ENCODE measurements at regions not wholly inside any gene's neighbourhood (a gene's known extent, or its start where the extent isn't known, plus 50 kb on each side); places are given as distances from the start of the nearest gene placed in this dataset.

GRCh38 chr12:124440841-124441381, 126.5 kb downstream of the NCOR2 start:
- Histone ChIP-seq H3K9ac (ENCODE audit: low read length) (no peak overlapping the region), H2AFZ (ENCODE audit: low read depth, low read length) (no peak overlapping the region), H4K20me1 (ENCODE audit: insufficient read depth, low read length) (peaks cover 44% of the 10 kb centered on the region), H3K27me3 (ENCODE audit: low read depth, low read length) (no peaks in the 10 kb centered on the region), H3K27ac (ENCODE audit: low read length) (no peak overlapping the region), H3K4me2 (ENCODE audit: low read length) (no peak overlapping the region), H3K79me2 (ENCODE audit: low read length) (peaks cover 15% of the 10 kb centered on the region), H3K4me3 (ENCODE audit: low read length) (no peak overlapping the region), H3K36me3 (replicated peaks; ENCODE audit: low read depth, low read length) (peaks cover 24% of the 10 kb centered on the region), H3K4me1 (ENCODE audit: low read length) (no peaks in the 10 kb centered on the region), H3K9me3 (ENCODE audit: insufficient read depth, low read length) (no peaks in the 10 kb centered on the region)
- no peak for TF ChIP-seq EZH2phosphoT487 (IDR thresholded peaks at IDR 0.05; ENCODE audit: low read depth)
- TF ChIP-seq CTCF (IDR thresholded peaks at IDR 0.05; ENCODE audit: low read depth, low read length), result no peak

GRCh38 chr12:124440031-124440626, 127.3 kb downstream of the NCOR2 start:
- Histone ChIP-seq H3K27ac (ENCODE audit: low read length) (no peak overlapping the region), H3K4me3 (ENCODE audit: low read length) (no peak overlapping the region), H4K20me1 (ENCODE audit: insufficient read depth, low read length) (peaks cover 43% of the 10 kb centered on the region), H3K4me2 (ENCODE audit: low read length) (no peak overlapping the region), H3K9ac (ENCODE audit: low read length) (no peak overlapping the region), H3K36me3 (replicated peaks; ENCODE audit: low read depth, low read length) (peaks cover 17% of the 10 kb centered on the region), H3K9me3 (ENCODE audit: insufficient read depth, low read length) (no peaks in the 10 kb centered on the region), H3K27me3 (ENCODE audit: low read depth, low read length) (no peaks in the 10 kb centered on the region), H2AFZ (ENCODE audit: low read depth, low read length) (no peak overlapping the region), H3K4me1 (ENCODE audit: low read length) (no peaks in the 10 kb centered on the region), H3K79me2 (ENCODE audit: low read length) (peaks cover 15% of the 10 kb centered on the region)
- TF ChIP-seq EZH2phosphoT487 (IDR thresholded peaks at IDR 0.05; ENCODE audit: low read depth) (no peak), CTCF (IDR thresholded peaks at IDR 0.05; ENCODE audit: low read depth, low read length) (no peak)

- Histone ChIP-seq H2AFZ (ENCODE audit: low read depth, low read length) (no peak overlapping the region), H3K4me1 (ENCODE audit: low read length) (no peaks in the 10 kb centered on the region), H3K9me3 (ENCODE audit: insufficient read depth, low read length) (no peaks in the 10 kb centered on the region), H3K9ac (ENCODE audit: low read length) (no peak overlapping the region), H3K4me3 (ENCODE audit: low read length) (no peak overlapping the region), H3K79me2 (ENCODE audit: low read length) (peaks cover 15% of the 10 kb centered on the region), H3K27ac (ENCODE audit: low read length) (no peak overlapping the region), H3K36me3 (replicated peaks; ENCODE audit: low read depth, low read length) (peaks cover 24% of the 10 kb centered on the region), H3K4me2 (ENCODE audit: low read length) (no peak overlapping the region), H3K27me3 (ENCODE audit: low read depth, low read length) (no peaks in the 10 kb centered on the region), H4K20me1 (ENCODE audit: insufficient read depth, low read length) (peaks cover 29% of the 10 kb centered on the region)
- no peak for TF ChIP-seq CTCF (IDR thresholded peaks at IDR 0.05; ENCODE audit: low read depth, low read length)
- TF ChIP-seq EZH2phosphoT487 (IDR thresholded peaks at IDR 0.05; ENCODE audit: low read depth), result no peak
These were observed 128.9 kb downstream of the NCOR2 start for GRCh38 chr12:124438437-124439056.

GRCh38 chr12:124437617-124438436, 129.6 kb downstream of the NCOR2 start:
- Histone ChIP-seq H3K27ac (ENCODE audit: low read length) (no peak overlapping the region), H3K36me3 (replicated peaks; ENCODE audit: low read depth, low read length) (peaks cover 28% of the 10 kb centered on the region), H3K4me1 (ENCODE audit: low read length) (no peaks in the 10 kb centered on the region), H3K79me2 (ENCODE audit: low read length) (peaks cover 15% of the 10 kb centered on the region), H3K9ac (ENCODE audit: low read length) (no peak overlapping the region), H3K4me2 (ENCODE audit: low read length) (no peak overlapping the region), H3K9me3 (ENCODE audit: insufficient read depth, low read length) (no peaks in the 10 kb centered on the region), H4K20me1 (ENCODE audit: insufficient read depth, low read length) (peaks cover 28% of the 10 kb centered on the region), H2AFZ (ENCODE audit: low read depth, low read length) (no peak overlapping the region), H3K27me3 (ENCODE audit: low read depth, low read length) (no peaks in the 10 kb centered on the region), H3K4me3 (ENCODE audit: low read length) (no peak overlapping the region)
- no peak for TF ChIP-seq CTCF (IDR thresholded peaks at IDR 0.05; ENCODE audit: low read depth, low read length)
- TF ChIP-seq EZH2phosphoT487 (IDR thresholded peaks at IDR 0.05; ENCODE audit: low read depth), result no peak

Data from OCI-LY3 (cell line).